Hematopoietic multipotent progenitor cell treated with erythropoietin and hydrocortisone succinate and interleukin-3 and kit ligand, for 15 days (in vitro differentiated cells): ENCODE measurements at regions not wholly inside any gene's neighbourhood (a gene's known extent, or its start where the extent isn't known, plus 50 kb on each side); places are given as distances from the start of the nearest gene placed in this dataset.
"Not testable (repeated sequence)": the region's sequence is repeated elsewhere in the genome, so short reads cannot be mapped to it uniquely, and the experiment has no call there.

Experiments used
- DNase-seq: peaks from one replicate; pipeline ENCODE4 v3.0.0-alpha.2; 2015; ENCODE audit warnings: low spot score

GRCh38 chr14:86363576-86363975 is 833.6 kb downstream of the FLRT2 start:
- no peak for DNase-seq

GRCh38 chr14:86363047-86363446 is 833.1 kb downstream of the FLRT2 start:
- DNase-seq = no peak

DNA sequence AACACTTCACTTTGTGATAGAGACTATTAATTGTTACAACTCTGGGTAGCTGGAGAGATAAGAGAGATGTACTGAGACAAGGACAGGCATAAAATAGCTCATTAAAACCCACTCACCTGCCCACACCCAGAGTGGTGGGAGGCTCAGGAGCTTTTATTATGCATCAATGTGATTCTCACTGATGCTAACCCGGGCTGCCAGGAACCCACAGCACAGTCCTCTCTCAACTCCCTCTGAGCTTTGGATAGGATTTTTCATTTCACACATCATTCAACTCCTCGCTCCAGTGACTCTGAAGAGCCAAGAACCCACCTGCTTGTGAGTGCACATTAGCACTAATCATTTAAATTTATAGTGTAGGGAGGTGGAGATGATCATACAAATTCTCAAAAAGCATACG is 827.9 kb downstream of the FLRT2 start:
- DNase-seq = no peak

- DNase-seq = no peak
These were observed 827.2 kb downstream of the FLRT2 start for GRCh38 chr14:86357119-86357518.

DNA sequence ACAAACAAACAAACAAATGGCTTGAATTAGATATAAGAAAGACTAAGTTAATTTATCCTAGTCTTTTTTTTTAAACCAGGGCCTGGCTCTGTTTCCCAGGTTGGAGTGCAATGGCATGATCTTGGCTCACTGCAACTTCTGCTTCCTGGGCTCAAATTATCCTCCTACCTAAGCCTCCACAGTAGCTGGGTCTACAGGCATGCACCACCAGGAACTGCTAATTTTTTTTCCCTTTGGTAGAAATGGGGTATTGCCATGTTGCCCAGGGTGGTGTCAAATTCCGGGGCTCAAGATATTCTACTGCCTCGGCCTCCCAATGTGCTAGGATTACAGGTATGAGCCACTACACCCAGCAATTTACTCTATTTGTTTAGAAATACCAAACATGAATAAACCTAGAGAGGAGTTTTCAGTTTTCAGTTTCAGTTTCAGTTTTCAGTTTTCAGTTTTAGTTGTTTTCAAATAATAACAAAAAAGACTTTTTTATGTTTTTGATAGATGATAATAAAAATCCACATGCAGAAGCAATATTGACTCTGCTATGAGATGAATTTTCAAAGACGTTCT is 817.0 kb downstream of the FLRT2 start:
- DNase-seq = no peak

DNA sequence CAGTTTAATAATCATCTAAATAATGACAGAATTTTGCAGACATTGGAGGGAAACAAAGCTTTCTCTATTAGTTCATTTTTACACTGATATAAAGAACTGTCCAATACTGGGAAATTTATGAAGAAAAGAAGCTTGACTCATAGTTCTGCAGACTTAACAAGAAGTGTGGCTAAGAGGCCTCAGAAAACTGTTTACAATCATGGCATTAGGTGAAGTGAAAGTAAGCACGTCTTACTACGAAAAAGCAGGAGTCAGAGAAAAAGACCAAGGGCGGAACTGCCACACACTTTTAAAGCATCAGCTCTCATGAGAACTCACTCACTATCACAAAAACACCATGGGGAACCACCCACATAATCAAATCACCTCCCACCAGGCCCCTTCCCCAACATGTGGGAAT is 804.4 kb downstream of the FLRT2 start:
- no peak for DNase-seq

GRCh38 chr14:86333493-86333892 is 803.5 kb downstream of the FLRT2 start:
- no peak for DNase-seq

- DNase-seq = no peak
These were observed 801.4 kb downstream of the FLRT2 start for GRCh38 chr14:86331341-86331740.

GRCh38 chr14:86321151-86321550 is 791.2 kb downstream of the FLRT2 start:
- DNase-seq = no peak

- not testable (repeated sequence) for DNase-seq
These were observed 782.3 kb downstream of the FLRT2 start for GRCh38 chr14:86312154-86312665.

- no peak for DNase-seq
These were observed 781.2 kb downstream of the FLRT2 start for GRCh38 chr14:86311151-86311550.

GRCh38 chr14:86310611-86311010 is 780.7 kb downstream of the FLRT2 start:
- DNase-seq = no peak

DNA sequence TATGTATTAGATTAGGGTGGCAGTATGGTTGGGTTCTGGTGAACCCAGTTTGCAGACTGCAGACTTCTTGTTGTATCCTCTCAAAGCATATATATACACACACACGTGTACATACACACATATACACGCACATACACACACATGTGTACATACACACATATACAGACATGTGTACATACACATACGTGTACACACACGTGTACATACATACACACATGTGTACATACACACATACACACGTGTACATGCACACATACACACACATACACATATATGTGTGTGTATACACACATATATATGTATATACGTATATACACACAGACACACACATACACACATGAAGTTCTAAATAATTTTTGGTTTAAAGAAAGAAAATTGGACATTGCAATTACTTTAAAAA is 780.2 kb downstream of the FLRT2 start:
- no peak for DNase-seq

- no peak for DNase-seq
These were observed 775.1 kb downstream of the FLRT2 start for GRCh38 chr14:86305058-86305457.

DNA sequence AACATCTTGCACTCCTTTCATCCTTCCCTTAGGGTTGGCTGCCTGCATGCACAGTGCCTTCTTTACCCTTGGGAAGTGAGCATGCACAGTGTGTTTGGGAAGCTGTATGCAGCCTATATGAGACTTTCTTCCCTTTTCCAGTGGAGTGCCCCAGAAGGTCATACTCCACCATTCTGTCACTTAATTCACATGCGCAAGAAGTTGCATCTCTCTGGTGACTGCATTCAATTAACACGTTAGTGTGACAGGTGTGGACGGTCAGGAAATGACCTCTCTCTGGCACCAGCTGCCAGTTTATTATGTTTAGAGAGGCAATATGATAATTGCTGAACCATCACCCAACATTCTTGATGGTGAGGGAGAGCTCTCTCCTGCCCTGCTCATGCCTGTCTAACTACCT is 770.0 kb downstream of the FLRT2 start:
- DNase-seq = no peak

DNA sequence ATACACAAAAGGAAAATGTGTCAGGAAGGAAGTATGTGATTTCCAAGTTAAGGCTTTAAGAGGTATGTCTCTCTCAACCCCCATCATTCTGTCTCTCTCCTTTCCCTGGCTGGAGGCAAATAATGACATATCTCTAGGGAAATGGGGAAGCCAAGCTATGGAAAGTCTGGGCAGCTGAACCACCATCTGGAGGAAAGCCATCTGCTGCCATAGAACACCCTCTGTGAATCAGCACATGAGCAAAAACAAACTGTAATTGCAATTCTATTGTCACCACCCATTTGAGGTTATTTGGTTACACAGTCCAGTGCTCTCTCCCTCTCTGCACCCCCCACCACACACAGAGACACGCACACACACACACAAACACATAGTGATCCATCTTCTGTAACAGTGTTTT is 766.2 kb downstream of the FLRT2 start:
- DNase-seq = no peak

DNA sequence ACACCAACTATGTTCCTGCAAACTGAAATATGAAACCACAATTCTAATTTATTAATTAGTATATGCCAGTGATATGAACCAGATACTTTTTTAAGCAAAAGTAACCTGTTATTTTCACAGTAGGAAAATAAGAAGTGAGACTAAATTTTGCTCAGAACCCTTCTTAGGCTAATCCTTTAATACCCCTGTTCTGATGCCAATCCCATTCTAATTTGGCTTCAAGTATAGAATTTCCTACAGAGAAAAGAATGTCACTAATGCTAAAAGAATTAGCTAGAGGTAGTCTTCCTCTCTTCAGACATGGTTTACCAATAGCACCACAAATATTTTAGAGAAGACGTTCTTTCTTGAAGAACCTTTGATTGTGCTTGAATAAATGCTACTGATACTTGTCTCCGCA is 758.4 kb downstream of the FLRT2 start:
- DNase-seq = no peak

GRCh38 chr14:86279405-86279804 is 749.5 kb downstream of the FLRT2 start:
- no peak for DNase-seq

DNA sequence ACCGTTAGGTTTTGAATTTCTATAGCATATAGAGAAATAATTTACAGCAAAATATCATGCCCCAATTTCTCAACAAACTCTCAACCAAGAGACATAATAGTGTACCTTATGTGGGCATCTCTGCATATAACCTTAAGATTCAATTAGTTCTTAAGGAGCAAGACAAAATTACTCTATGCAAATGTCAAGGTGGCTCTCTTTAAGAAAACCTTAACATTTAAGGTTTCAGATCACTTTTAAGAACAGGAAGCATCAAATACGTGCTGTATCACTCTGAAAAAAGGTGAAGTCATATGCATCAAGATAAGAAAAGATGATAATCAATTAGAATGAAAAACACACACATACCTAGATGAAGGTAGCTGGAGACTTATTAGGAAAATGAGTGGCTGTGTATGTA is 728.0 kb downstream of the FLRT2 start:
- no peak for DNase-seq

DNA sequence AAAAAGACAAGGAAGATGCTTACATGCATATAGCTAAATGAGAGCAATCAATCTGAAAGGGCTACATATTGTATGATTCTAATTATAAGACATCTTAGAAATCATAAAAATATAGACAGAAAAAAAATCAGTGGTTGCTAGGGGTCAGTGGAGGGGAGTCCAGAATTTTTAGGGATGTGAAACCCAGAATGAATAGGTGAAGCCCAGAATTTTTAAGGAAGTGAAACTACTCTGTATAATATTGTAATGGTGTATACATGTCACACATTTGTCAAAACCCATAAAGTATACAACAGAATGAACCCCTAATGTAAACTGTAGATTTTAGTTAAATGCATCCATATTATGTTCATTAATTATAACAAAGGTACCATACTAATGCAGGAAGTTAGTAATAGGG is 713.2 kb downstream of the FLRT2 start:
- DNase-seq = no peak

- DNase-seq = no peak
These were observed 707.8 kb downstream of the FLRT2 start for GRCh38 chr14:86237733-86238132.

- DNase-seq = no peak
These were observed 691.8 kb downstream of the FLRT2 start for GRCh38 chr14:86221755-86222154.

- DNase-seq = no peak
These were observed 691.1 kb downstream of the FLRT2 start for GRCh38 chr14:86221000-86221399.

GRCh38 chr14:86217523-86217922 is 687.6 kb downstream of the FLRT2 start:
- DNase-seq = no peak

- no peak for DNase-seq
These were observed 673.9 kb downstream of the FLRT2 start for GRCh38 chr14:86203843-86204242.
